ENCODE measurements at regions not wholly inside any gene's neighbourhood (a gene's known extent, or its start where the extent isn't known, plus 50 kb on each side); places are given as distances from the start of the nearest gene placed in this dataset.

- Histone ChIP-seq H3K4me2 (no peak overlapping the region), H3K4me3 (no peak overlapping the region), H3K9me3 (peaks cover 9% of the 10 kb centered on the region; the same call in 2 of the 3 replicates), H3K27ac (peak overlapping the region; percentile 97 to 99), H3K4me1 (peaks cover 41% of the 10 kb centered on the region)
- DNase-seq (ENCODE audit: low read depth in 1 of 2, low spot score in 1 of 2) = no peak
- ChIA-PET CTCF (interaction anchor here (1.4 kb wide), 1 partner anchor 142 kb away, joined by 5 read pairs; no protein-coding TSS in a partner anchor), POLR2A (no interaction called here)
- FAIRE-seq = no peak
- TF ChIP-seq RFX5 (IDR thresholded peaks at IDR 0.05) = no peak
- no peak for TF ChIP-seq ATOH8 (CRISPR knock-in tag; IDR thresholded peaks at IDR 0.05; ENCODE audit: low read depth)
- TF ChIP-seq BHLHE40 (IDR thresholded peaks at IDR 0.05; ENCODE audit: low read depth, low read length) = no peak
- no peak for TF ChIP-seq POLR2AphosphoS2 (conservative IDR thresholded peaks at IDR 0.05; ENCODE audit: low read length)
- no peak for TF ChIP-seq BCL3 (IDR thresholded peaks at IDR 0.05)
- no peak for TF ChIP-seq MAZ (IDR thresholded peaks at IDR 0.05; ENCODE audit: borderline replicate concordance, low read depth, low read length)
- ATAC-seq = no peak
- WGBS (ENCODE audit: missing lambda C conversion rate) = 97% methylated on average over 2 of the region's 2 CpGs
These were observed 211.5 kb upstream of the USP24 start for GRCh38 chr1:55426619-55427018.

- TF ChIP-seq EHMT2 (IDR thresholded peaks at IDR 0.05; ENCODE audit: low read depth) (no peak), CTCF (IDR thresholded peaks at IDR 0.05) (no peak), FOSL2 (IDR thresholded peaks at IDR 0.05) (no peak), FOSL2 (CRISPR knock-in tag; IDR thresholded peaks at IDR 0.05) (no peak), CHD2 (IDR thresholded peaks at IDR 0.05; ENCODE audit: low read length, partially characterized antibody) (no peak), BHLHE40 (IDR thresholded peaks at IDR 0.05; ENCODE audit: low read depth, low read length) (no peak), KDM1A (IDR thresholded peaks at IDR 0.05; ENCODE audit: low read depth) (no peak)
- Histone ChIP-seq H3K4me1 (peaks cover 45% of the 10 kb centered on the region), H3K4me2 (no peak overlapping the region), H3K9me3 (peaks cover 7% of the 10 kb centered on the region; the same call in 1 of the 3 replicates), H3K4me3 (no peak overlapping the region), H3K27ac (peak overlapping the region; percentile 97 to 99)
- 93% methylated on average over 5 of the region's 5 CpGs for WGBS (ENCODE audit: missing lambda C conversion rate)
- CTCF ChIA-PET = interaction anchor here (1.4 kb wide), 1 partner anchor 142 kb away, joined by 5 read pairs; no protein-coding TSS in a partner anchor
- POLR2A ChIA-PET = no interaction called here
- DNase-seq (ENCODE audit: low read depth in 1 of 2, low spot score in 1 of 2) = no peak
- FAIRE-seq = no peak
- no peak for ATAC-seq
These were observed 211.0 kb upstream of the USP24 start for GRCh38 chr1:55426156-55426555.

- ATAC-seq (no peak), FAIRE-seq (no peak), DNase-seq (ENCODE audit: low read depth in 1 of 2, low spot score in 1 of 2) (peak in 1 of 2 experiments; percentile 9)
- TF ChIP-seq POLR2AphosphoS2 (conservative IDR thresholded peaks at IDR 0.05; ENCODE audit: low read length) (no peak), HOXB13 (CRISPR knock-in tag; IDR thresholded peaks at IDR 0.05; ENCODE audit: low read depth) (no peak), MAZ (IDR thresholded peaks at IDR 0.05; ENCODE audit: borderline replicate concordance, low read depth, low read length) (no peak), SMC3 (IDR thresholded peaks at IDR 0.05) (no peak), ESRRA (IDR thresholded peaks at IDR 0.05; ENCODE audit: borderline replicate concordance, low read length) (no peak), ELK1 (IDR thresholded peaks at IDR 0.05; ENCODE audit: low read depth, low read length) (no peak), FOSL2 (IDR thresholded peaks at IDR 0.05) (no peak), FOSL2 (CRISPR knock-in tag; IDR thresholded peaks at IDR 0.05) (no peak), EP300 (IDR thresholded peaks at IDR 0.05) (no peak), HMGXB4 (CRISPR knock-in tag; IDR thresholded peaks at IDR 0.05; ENCODE audit: borderline replicate concordance) (no peak), RAD21 (conservative IDR thresholded peaks at IDR 0.05 in 1 of 2, IDR thresholded peaks at IDR 0.05 in 1 of 2) (no peak), MAFK (IDR thresholded peaks at IDR 0.05; ENCODE audit: partially characterized antibody) (no peak), CEBPB (IDR thresholded peaks at IDR 0.05) (no peak), EHMT2 (IDR thresholded peaks at IDR 0.05; ENCODE audit: low read depth) (no peak), PBX3 (IDR thresholded peaks at IDR 0.05) (no peak), KDM5A (IDR thresholded peaks at IDR 0.05) (no peak), RNF2 (IDR thresholded peaks at IDR 0.05; ENCODE audit: borderline replicate concordance, low read depth) (no peak)
- Histone ChIP-seq H3K4me1 (peaks cover 44% of the 10 kb centered on the region), H3K4me2 (no peak overlapping the region), H3K27ac (peak overlapping the region; percentile 32 to 99), H3K4me3 (no peak overlapping the region), H3K9me3 (peaks cover 3% of the 10 kb centered on the region; the same call in 1 of the 3 replicates)
- CTCF ChIA-PET = interaction anchor here (1.4 kb wide), 1 partner anchor 141 kb away, joined by 5 read pairs; no protein-coding TSS in a partner anchor
- WGBS (ENCODE audit: missing lambda C conversion rate) = 97% methylated on average over 7 of the region's 9 CpGs
- POLR2A ChIA-PET = no interaction called here
These were observed 210.3 kb upstream of the USP24 start for GRCh38 chr1:55425310-55425930.
